Lower leg skin (tissue), 3 donors: ENCODE measurements at regions not wholly inside any gene's neighbourhood (a gene's known extent, or its start where the extent isn't known, plus 50 kb on each side); places are given as distances from the start of the nearest gene placed in this dataset.

Source experiments
- POLR2A ChIP-seq, 2 donors: fragments of 450-650 bp; IDR thresholded peaks; one replicate each; pipeline ENCODE4 v1.6.1; 2016 to 2017; ENCODE audit warnings: antibody characterized with exemption in 2 of 2, mild to moderate bottlenecking in 1 of 2, moderate library complexity in 1 of 2
- TF ChIP-seq, protein P1 (sequence below), 3 donors: fragments of 450-650 bp; IDR thresholded peaks; one replicate each; pipeline ENCODE4 v1.5.1; 2016; ENCODE audit warnings: antibody characterized with exemption in 3 of 3, mild to moderate bottlenecking in 3 of 3, moderate library complexity in 2 of 3

GRCh38 chr4:36900446-36900987, 344.0 kb upstream of the NWD2 start:
- TF ChIP-seq, protein P1, sequence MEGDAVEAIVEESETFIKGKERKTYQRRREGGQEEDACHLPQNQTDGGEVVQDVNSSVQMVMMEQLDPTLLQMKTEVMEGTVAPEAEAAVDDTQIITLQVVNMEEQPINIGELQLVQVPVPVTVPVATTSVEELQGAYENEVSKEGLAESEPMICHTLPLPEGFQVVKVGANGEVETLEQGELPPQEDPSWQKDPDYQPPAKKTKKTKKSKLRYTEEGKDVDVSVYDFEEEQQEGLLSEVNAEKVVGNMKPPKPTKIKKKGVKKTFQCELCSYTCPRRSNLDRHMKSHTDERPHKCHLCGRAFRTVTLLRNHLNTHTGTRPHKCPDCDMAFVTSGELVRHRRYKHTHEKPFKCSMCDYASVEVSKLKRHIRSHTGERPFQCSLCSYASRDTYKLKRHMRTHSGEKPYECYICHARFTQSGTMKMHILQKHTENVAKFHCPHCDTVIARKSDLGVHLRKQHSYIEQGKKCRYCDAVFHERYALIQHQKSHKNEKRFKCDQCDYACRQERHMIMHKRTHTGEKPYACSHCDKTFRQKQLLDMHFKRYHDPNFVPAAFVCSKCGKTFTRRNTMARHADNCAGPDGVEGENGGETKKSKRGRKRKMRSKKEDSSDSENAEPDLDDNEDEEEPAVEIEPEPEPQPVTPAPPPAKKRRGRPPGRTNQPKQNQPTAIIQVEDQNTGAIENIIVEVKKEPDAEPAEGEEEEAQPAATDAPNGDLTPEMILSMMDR (IDR thresholded peaks at IDR 0.05): no peak
- TF ChIP-seq POLR2A (IDR thresholded peaks at IDR 0.05): no peak
